NCI-H345 treated with DMSO at 0.1 percent for 48 hours (cell line): ENCODE measurements at regions not wholly inside any gene's neighbourhood (a gene's known extent, or its start where the extent isn't known, plus 50 kb on each side); places are given as distances from the start of the nearest gene placed in this dataset.
"Not testable (repeated sequence)": the region's sequence is repeated elsewhere in the genome, so short reads cannot be mapped to it uniquely, and the experiment has no call there.

Source experiments
- DNase-seq: peaks from one replicate; lab custom pipeline; 2025; ENCODE audit not compliant: unreplicated experiment; lab: John Stamatoyannopoulos, UW

DNA sequence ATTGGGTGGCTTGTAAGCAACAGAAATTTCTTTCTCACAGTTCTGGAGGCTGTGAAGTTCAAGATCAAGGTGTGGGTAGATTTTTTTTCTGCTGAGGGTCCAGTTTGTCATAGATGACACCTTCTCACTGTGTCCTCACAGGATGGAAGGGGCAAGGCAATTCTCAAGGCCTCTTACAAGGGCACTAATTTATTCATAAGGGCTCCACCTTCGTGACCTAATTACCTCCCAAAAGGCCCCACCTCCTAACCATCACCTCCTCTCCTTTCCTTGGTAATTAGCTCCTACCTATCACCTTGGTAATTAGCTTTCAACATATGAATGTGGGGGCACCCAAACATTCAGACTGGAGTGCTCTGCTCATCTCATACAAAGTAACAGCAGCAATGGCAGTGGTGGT is 92.3 kb upstream of the CD44 start:
- DNase-seq: no peak

DNA sequence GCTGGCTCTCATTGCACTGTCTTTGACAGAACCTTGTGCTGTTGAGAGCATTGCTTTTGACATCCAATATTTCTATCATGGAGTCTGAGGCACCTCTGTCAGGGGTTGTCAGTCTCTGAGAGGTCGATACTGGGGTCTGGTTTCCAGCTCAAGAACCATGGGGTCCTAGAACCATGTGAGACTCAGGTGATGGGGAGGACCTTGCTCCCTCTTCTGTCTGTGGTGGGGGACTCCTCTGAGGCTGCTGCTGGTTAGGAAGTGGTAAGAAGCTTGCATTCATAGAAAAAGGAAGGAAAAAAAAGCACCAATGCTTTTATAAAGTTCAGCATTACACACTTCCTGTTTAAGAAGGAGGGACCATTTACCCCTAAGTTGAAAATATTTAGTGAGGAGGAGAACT is 91.8 kb upstream of the CD44 start:
- no peak for DNase-seq

DNA sequence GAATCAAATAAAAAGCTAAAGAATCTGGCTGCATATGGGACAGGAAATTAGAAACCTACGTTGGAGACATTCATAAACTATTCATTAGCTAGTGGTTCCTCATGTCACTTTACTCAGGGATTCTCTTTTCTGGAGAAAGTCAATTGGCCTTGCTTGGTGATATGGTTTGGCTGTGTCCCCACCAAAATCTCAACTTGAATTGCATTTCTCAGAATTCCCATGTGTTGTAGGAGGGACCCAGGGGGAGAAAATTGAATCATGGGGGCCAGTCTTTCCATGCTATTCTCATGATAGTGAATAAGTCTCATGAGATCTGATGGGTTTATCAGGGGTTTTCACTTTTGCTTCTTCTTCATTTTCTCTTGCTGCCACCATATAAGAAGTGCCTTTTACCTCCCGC is 91.2 kb upstream of the CD44 start:
- no peak for DNase-seq

DNA sequence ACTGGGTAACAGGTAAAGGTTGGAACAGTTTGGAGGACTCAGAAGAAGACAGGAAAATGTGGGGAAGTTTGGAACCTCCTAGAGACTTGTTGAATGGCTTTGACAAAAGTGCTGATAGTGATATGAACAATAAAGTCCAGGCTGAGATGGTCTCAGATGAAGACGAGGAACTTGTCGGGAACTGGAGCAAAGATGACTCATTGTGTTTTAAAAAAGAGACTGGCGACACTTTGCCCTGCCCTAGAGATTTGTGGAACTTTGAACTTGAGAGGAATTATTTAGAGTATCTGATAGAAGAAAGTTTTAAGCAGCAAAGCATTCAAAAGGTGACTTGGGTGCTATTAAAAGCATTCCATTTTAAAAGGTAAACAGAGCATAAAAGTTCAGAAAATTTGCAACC is 90.6 kb upstream of the CD44 start:
- DNase-seq: not testable (repeated sequence)

DNA sequence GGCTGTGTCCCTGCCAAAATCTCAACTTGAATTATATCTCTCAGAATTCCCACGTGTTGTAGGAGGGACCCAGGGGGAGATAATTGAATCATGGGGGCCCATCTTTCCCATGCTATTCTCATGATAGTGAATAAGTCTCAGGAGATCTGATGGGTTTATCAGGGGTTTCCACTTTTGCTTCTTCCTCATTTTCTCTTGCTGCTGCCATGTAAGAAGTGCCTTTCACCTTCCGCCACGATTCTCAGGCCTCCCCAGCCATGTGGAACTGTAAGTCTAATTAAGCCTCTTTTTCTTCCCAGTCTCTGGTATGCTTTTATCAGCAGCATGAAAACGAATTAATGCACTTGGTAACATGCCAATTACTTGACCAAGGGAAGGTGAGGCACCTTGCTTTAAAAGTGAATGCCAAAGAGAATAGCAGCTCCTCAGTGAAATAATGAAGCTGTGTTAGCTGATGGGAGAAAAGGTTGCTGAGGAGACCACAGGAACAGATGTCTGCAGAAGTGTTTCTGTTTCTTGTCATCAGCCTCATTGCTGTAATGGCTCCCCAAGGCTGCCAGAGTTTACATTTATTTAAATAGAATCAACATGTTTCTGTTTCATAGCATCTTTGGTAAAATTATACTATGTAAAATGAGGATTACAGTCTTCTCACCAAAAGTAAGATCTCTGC is 89.0 kb upstream of the CD44 start:
- no peak for DNase-seq

DNA sequence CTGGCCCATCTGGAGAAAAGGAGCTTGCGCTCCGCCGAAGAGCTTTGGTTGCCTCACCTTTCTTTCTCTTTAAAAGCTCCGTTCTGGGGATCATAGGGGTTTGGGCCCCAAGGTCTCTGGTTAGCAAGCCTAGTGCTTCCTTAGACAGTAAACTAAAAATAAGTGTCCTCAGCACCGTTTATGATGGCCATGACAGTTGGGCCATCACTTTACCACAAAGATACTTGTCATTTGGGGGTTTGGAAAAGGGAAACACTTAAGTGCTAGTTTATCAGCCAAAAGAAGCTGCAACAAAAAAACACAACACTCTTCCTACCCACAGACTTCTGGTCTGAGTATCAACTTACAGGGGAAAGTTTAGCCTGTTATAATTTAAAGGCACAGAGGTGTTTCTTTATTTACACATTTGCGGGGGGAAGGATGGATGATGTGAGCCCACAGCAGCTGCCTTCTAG is 88.4 kb upstream of the CD44 start:
- DNase-seq: no peak

DNA sequence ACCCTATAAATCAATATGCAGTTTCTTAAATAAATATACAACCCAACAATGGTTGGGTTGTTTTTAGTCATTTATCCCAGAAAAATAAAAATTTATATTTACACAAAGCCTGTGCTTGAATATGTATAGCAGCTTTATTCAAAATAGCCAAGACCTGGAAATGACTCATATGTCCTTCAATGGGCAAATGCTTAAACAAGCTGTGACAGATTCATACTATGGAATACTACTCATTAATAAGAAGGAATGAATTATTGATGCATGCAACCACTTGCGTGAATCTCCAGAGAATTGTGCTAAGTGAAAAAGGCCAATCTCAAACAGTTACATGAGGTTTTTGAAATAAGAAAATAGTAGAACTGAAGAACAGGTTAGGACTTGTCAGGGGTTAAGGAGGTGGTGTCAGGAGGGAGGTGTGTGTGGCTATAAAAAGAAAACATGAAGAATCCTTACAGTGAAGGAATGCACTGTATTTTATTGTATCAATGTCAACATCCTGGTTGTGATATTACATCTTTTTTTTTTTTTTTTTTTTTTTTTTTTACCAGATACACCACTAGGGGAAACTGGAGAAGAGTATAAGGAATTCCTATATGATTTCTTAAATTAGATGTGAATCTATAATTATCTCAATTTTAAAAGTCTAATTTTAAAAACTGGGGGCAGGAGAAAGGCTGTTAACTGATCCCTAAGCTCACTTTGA is 82.4 kb upstream of the CD44 start:
- DNase-seq: no peak

DNA sequence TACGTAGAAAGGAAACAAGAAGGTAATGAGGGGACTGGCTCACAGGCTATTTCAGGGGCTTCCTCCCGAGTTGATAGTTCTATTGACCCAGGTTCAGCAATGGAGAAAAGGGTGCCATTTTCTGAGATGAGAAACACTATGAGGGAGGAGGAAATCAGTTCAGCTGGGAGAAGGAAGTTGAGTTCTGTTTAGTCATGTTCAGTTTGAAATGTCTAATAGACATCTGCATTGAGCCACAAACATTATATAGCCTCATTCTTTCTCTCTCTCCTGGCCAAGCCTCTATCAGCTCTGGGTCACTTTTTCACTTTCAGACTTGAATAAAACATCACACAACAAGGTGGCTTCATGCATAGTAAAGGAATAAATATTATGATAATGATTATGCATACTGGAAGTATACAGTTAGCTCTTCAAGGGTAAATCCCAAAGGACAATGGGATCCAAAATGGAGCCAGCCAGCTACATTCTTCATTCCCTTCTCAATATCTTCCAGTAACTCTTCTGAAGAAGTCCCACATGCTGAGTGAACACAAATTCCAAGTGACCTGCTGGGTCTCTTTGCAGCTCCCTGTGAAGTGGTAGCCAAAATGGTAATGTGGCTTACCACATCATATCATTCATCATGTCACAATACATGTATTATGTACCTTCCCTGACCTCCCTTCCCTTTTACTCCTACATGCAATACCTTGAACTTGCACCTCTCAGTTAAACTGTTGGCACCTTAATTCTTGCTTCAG is 80.9 kb upstream of the CD44 start:
- no peak for DNase-seq

DNA sequence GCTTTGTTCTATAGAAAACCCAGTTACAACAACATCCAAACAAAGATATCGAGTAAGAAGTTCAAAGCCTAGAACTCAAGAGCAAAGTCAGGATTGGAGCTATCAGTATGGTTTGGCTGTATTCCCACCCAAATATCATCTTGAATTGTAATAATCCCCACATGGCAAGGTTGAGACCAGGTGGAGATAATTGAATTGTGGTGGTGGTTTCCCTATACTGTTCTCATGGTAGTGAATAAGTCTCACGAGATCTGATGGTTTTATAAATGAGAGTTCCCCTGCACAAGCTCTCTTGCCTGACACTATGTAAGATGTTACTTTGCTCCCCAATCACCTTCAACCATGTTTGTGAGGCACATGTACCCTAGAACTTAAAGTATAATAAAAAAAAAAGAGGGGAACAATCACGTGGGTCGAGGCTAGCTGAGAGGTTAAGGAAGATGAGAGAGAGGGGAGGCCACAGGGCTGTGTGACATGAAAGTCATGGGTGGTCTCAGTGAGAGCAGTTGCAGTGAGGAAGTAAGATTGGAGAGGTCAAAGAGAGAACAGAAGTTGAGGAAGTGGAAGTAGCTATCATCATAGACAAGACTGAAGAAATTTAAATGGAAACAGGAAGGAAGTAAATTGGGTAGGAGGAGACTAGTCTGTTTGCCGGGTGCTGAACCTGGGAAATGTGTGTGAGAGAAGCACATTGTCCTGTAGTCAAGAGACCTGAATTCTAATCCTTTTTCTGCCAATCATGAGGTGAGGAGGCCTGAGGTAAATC is 80.1 kb upstream of the CD44 start:
- no peak for DNase-seq

DNA sequence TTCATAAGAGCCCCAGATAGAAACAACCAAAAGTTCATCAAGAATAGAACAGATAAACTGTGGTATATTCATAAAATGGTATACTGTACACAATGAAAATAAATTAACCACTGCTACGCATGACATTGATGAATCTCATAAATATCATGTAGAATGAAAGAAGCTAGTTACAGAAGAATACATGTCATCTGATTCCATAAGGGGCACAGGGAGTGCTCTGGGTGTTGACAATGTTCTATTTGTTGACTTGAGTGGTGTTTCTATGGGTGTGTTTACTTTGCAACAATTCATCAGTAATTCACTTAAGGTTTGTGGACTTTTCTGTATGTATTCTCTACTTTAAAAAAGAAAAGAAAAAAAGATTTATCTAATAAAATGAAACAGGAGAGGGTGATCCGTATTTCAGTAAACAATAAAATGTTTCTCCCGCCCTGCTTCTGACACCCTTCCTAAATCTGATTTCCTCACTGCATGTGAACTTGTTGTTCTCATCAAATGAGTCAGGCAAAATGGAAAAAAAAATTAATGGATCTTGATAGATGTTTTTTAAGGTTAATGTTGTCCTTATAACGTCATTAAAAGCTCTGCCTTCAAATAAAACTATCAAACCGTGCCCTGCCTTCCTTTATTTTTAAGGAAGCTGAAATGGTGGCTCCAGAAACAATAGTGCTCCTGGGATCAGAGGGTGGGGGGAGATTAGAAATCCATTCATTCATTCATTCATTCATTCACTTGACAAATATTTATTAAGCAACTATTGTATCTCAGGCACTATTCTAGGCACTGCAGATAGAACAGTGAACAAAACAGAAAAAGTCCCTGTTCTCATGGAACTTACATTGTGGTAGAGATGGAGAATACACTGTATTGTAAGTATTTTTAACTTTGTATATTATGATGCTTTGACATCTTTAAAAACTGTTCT is 77.2 kb upstream of the CD44 start:
- peak; percentile 57 for DNase-seq

DNA sequence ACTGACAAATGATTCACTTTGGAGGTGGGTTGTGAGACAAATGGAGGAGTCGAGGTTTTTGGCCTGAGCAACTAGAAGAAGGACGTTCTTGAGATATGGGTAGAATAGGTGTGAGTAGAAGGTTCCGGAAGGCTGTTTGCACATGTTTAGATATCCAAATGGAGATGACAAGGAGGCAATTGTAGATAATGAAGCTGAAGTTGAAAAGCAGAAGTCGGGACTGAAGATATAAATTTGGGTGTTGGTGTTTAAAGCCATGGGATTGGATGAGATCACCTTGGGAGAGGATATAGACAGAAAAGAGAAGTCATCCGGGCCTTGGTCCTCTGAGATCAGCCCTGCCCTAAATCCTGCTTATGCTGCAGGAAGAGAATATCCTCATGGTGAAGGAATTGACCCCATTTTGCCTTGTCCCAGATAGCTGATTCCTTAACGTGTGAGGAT is 75.5 kb upstream of the CD44 start:
- no peak for DNase-seq

DNA sequence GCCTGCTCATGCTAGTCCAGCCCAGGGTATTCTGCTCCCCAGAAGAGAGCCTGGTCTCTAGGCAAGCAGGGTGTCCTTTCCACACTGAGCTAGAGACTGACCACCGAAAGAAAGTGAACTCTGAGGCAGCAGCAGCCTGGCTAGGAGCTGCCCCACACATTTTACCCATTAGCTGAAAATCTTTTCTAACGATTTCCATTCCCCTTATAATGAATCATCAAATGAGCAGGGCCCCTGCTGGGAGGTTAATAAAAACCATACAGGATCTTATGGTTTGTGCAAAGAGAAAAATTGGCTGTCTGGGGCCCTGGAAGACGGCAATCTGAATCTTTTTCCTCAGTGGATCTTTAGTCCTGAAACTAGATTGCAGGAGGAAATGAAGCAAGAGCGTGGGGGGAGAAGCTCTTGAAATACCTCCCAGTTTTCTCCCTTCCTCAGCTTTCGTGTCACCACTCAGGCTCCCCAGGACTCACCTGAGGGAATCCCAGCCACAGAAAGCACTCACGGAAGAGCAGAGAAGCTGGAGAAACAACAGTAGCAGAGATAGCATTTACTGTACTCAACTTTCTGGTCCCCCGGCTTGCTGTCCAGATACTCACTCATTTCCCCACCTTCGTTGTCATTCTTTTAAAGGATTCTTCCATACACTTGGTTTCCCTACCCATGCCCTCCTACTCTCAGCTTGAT is 74.7 kb upstream of the CD44 start:
- no peak for DNase-seq

DNA sequence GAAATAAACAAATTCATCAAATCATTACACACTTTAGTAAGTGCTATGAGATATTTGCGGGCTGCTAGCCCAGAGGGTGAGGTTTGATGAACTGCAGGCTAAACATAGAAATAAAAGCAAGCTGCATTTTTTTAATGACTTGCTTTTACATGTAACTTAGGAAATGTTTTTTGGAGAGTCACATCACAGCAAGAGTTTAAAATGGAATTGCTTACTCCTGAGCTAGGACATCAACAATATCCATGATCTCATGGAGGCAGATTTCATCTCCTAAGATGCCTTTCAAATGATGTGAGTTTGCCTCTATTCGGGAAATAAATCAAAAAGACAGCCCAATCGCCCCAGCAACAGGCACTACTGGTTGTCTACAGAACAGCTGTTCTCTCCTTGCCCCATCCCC is 73.4 kb upstream of the CD44 start:
- no peak for DNase-seq

DNA sequence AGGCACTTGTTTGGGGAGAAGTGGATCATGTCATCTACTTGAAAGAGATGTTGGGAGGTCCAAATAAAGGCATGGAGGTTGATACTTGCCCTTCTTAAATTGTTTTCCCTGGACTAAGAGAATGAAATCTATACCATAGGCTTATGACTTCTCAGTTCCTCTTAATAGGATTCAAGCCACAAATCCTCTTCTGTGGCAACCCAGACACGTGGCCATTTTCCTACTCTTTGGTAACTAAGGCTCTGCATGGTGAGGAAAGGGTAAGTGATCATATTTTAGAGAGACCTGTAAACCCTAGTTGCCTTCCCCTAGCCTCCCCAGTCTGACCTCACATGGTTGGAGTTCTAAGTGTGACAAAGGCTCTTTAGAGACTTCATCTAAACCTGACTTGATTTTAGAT is 72.9 kb upstream of the CD44 start:
- no peak for DNase-seq

DNA sequence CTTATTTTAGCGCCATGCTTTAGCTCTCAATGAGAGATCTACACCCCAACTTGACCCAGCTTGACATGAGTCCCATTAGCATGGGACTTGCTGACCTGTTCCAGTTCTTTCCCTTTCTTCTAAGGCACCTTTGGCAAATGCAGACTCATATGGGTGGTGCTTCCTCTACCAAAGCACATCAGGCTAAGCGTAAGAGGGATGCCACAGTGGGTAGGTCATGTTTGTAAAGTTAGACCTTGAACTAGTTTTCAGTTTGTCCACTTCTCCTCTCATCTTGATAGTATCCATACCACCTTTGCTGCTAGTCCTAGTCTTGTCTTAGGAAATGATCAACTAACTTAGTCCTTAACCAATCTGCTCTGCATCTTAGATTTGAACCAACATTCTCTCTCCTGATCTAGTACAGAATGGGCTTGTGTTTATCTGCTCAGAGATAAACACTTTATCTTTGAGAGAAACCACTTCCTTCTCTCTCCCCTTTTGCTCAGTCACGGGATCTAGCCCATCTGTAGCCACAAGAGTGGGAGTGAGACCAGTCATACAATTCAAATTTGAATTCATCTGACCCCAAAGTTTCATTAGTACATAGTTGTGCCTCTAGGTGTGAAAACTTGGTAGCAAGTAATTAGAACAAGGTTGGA is 72.1 kb upstream of the CD44 start:
- DNase-seq: no peak

DNA sequence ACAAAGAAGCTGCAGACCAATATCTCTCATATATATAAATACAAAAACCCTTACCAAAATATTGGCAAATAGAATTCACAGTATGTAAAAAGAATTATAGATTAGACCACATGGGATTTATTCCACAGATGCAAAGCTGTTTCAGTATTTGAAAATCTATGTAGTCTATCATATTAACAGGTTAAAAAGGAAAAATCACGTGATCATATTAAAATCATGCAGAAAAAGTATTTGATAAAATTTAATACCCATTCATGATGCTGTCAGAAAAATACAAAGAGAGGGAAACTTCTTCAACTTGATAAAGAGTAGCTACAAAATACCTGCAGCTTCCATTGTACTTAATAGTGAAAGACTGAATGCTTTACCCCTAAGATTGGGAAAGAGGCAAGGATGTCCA is 67.2 kb upstream of the CD44 start:
- DNase-seq: no peak

DNA sequence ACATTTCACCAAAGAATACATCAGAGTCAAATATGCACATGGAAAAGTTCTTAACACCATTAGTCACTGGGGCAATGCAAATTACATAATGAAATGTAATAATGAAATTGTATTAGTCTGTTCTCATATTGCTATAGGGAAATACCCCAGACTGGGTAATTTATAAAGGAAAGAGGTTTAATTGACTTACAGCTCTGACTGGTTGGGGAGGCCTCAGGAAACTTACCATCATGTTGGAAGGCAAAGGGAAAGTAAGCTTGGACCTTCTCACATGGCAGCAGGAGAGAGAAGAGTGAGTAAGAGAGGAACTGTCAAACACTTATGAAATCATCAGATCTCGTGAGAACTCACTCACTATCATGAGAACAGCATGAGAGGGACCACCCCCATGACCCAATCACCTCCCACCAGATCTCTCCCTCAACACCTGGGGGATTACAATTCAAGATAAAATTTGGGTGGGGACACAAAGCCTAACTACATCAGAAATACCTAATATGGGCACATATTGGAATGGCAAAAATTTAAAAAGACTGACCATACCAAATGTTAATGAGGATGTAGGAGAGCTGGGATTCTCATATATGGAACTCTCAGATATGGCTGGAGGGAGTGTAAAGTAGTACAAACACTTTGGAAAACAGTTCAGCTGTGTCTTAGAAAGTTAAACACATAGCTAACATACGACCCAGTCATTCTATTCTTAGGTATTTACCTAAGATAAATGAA is 65.1 kb upstream of the CD44 start:
- no peak for DNase-seq

DNA sequence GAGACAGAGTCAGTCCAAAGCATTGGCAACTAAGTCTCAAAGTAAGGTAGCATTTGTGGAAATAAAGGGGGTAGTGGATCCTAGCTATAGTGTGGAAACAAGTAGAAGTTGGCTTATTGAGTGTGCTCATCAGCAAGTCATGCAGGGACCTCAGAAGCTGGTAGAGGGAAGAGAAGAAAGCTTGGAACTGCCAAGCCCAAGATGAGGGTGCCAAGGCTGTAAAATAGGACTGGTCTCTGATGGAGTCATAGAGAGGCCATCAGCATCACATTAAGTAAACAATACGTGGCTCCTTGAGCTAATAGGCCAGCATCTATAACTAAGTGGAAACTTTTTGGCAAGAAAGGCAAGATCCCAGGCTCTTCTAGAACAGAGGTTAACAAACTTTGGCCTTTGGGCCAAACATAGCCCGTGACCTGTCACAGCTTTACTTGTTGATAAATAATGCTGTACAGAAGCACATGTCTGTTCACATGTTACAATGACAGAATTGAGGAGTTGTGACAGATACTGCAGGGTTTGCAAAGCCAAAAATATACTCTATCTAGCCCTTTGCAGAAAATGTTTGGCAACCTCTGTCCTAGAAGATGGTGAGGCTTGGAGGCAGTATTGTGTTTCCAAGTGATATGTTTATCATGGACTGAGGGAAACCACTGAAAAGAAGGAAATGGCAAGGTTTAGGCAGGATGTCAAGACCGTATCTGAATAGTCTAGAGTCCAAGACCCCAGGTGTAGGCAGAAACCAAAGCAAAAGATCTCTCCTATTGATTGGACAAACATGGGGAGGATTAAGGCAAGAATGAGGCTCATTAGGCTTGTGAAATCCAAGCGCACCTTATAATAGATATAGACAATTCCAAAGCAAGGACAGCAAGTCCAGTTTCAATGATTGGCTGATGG is 62.5 kb upstream of the CD44 start:
- no peak for DNase-seq
